Mesothelial cell of epicardium (in vitro differentiated cells): ENCODE measurements at regions not wholly inside any gene's neighbourhood (a gene's known extent, or its start where the extent isn't known, plus 50 kb on each side); places are given as distances from the start of the nearest gene placed in this dataset.

ENCODE experiments used
- DNase-seq, 2 experiments: peaks; one replicate each; pipeline ENCODE4 v3.0.0; 2021; ENCODE audit warnings: low spot score in 2 of 2; ENCODE audit not compliant: unreplicated experiment in 2 of 2
- H3K27ac Mint-ChIP-seq: 2 replicates; pipeline ENCODE4 v1.8.0; 2021; ENCODE audit warnings: mixed read lengths
- H3K27me3 Mint-ChIP-seq: 2 replicates; pipeline ENCODE4 v1.8.0; 2021; ENCODE audit warnings: low read depth, mixed read lengths
- H3K36me3 Mint-ChIP-seq: 2 replicates; pipeline ENCODE4 v1.8.0; 2021; ENCODE audit warnings: mixed read lengths
- H3K4me1 Mint-ChIP-seq: 2 replicates; pipeline ENCODE4 v1.8.0; 2021; ENCODE audit warnings: mixed read lengths
- H3K4me3 Mint-ChIP-seq: 2 replicates; pipeline ENCODE4 v1.8.0; 2021; ENCODE audit warnings: mild to moderate bottlenecking, moderate library complexity, mixed read lengths
- H3K9me3 Mint-ChIP-seq: 2 replicates; pipeline ENCODE4 v1.8.0; 2021; ENCODE audit warnings: mixed read lengths
- CTCF ChIP-seq: fragments of 200-600 bp; sonication (generic); IDR thresholded peaks from one replicate; pipeline ENCODE4 v1.5.0; 2021; ENCODE audit warnings: antibody characterized with exemption; ENCODE audit not compliant: unreplicated experiment

GRCh38 chr13:64639206-64639605 lies 2590.9 kb downstream of the PCDH9 start:
- H3K36me3 Mint-ChIP-seq: no peaks in the 10 kb centered on the region
- DNase-seq: no peak
- no peak overlapping the region for H3K4me3 Mint-ChIP-seq
- H3K27me3 Mint-ChIP-seq: no peaks in the 10 kb centered on the region
- peaks cover 22% of the 10 kb centered on the region for H3K4me1 Mint-ChIP-seq
- no peak for TF ChIP-seq CTCF
- H3K9me3 Mint-ChIP-seq: peaks cover 6% of the 10 kb centered on the region
- no peak overlapping the region for H3K27ac Mint-ChIP-seq

GRCh38 chr13:64633948-64634347 lies 2596.2 kb downstream of the PCDH9 start:
- TF ChIP-seq CTCF: no peak
- Mint-ChIP-seq H3K27me3 (no peaks in the 10 kb centered on the region), H3K36me3 (no peaks in the 10 kb centered on the region)

GRCh38 chr13:64627654-64628053 lies 2602.5 kb downstream of the PCDH9 start:
- Mint-ChIP-seq H3K27me3 (no peaks in the 10 kb centered on the region), H3K9me3 (no peaks in the 10 kb centered on the region), H3K4me1 (peaks cover 8% of the 10 kb centered on the region), H3K4me3 (no peak overlapping the region), H3K27ac (no peak overlapping the region), H3K36me3 (no peaks in the 10 kb centered on the region)
- no peak for TF ChIP-seq CTCF
- no peak for DNase-seq

More at GRCh38 chr13:64633948-64634347, 2596.2 kb downstream of the PCDH9 start:
- peaks cover 3% of the 10 kb centered on the region for H3K4me1 Mint-ChIP-seq
- no peak overlapping the region for H3K27ac Mint-ChIP-seq
- peaks cover 6% of the 10 kb centered on the region for H3K9me3 Mint-ChIP-seq
- no peak for DNase-seq
- H3K4me3 Mint-ChIP-seq: no peak overlapping the region

GRCh38 chr13:64626105-64626504 lies 2604.0 kb downstream of the PCDH9 start:
- no peak for TF ChIP-seq CTCF
- H3K27ac Mint-ChIP-seq: no peak overlapping the region
- H3K4me3 Mint-ChIP-seq: no peak overlapping the region
- no peak for DNase-seq
- peaks cover 8% of the 10 kb centered on the region for H3K4me1 Mint-ChIP-seq
- no peaks in the 10 kb centered on the region for H3K9me3 Mint-ChIP-seq
- H3K36me3 Mint-ChIP-seq: no peaks in the 10 kb centered on the region
- H3K27me3 Mint-ChIP-seq: no peaks in the 10 kb centered on the region

- Mint-ChIP-seq H3K9me3 (peaks cover 4% of the 10 kb centered on the region), H3K4me1 (no peaks in the 10 kb centered on the region), H3K36me3 (no peaks in the 10 kb centered on the region), H3K4me3 (no peak overlapping the region), H3K27me3 (no peaks in the 10 kb centered on the region), H3K27ac (no peak overlapping the region)
- DNase-seq: no peak
- no peak for TF ChIP-seq CTCF
Measured at GRCh38 chr13:64617231-64617630, 2612.9 kb downstream of the PCDH9 start.

- DNase-seq: no peak
- Mint-ChIP-seq H3K27ac (no peak overlapping the region), H3K9me3 (peaks cover 9% of the 10 kb centered on the region), H3K27me3 (no peaks in the 10 kb centered on the region), H3K4me1 (no peaks in the 10 kb centered on the region), H3K36me3 (no peaks in the 10 kb centered on the region), H3K4me3 (no peak overlapping the region)
- TF ChIP-seq CTCF: no peak
Measured at GRCh38 chr13:64591971-64592370, 2638.2 kb downstream of the PCDH9 start.
